ENCODE measurements at regions not wholly inside any gene's neighbourhood (a gene's known extent, or its start where the extent isn't known, plus 50 kb on each side); places are given as distances from the start of the nearest gene placed in this dataset.

- TF ChIP-seq POLR2A (IDR thresholded peaks at IDR 0.05) (no peak), CTCF (IDR thresholded peaks at IDR 0.05) (no peak)
These were observed 98.5 kb downstream of the BAMBI start for GRCh38 chr10:28775773-28776172.

Measured in lower leg skin (tissue), 3 donors.